ENCODE measurements at regions not wholly inside any gene's neighbourhood (a gene's known extent, or its start where the extent isn't known, plus 50 kb on each side); places are given as distances from the start of the nearest gene placed in this dataset.

DNA sequence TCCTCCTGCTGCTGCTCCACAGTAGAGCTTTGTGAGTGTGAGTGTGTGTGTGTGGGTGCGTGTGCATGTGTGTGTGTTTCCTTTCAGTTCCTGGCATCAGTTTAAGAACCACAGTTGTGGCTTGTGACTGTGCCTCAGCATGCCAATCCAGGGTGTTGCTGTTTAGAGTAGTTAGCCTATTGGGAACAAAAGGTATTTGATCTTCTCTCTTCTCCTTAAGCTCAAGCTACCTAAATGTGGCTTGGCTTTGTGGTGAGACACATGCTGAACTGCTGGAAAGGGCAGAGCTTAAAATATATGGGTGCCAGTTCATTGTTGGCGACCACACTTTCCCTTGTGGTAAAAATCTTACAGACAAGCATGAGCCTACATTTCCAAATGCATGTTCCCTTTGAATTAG, 116.6 kb upstream of the BNC2 start:
- no peak for TF ChIP-seq ZNF114 (CRISPR knock-in tag; IDR thresholded peaks at IDR 0.05)
- no peak for TF ChIP-seq EZH2phosphoT487 (IDR thresholded peaks at IDR 0.05; ENCODE audit: unreplicated experiment)
- TF ChIP-seq EZH2 (IDR thresholded peaks at IDR 0.05; ENCODE audit: low read depth, unreplicated experiment) = no peak
- TF ChIP-seq STAT1 (IDR thresholded peaks at IDR 0.05; ENCODE audit: unreplicated experiment) = no peak
- no peak for TF ChIP-seq REST (IDR thresholded peaks at IDR 0.05; ENCODE audit: unreplicated experiment)
- no peak for TF ChIP-seq POLR2AphosphoS5 (IDR thresholded peaks at IDR 0.05; ENCODE audit: low read depth)
- TF ChIP-seq CTCF (conservative IDR thresholded peaks at IDR 0.05; ENCODE audit: low read depth in 2 of 2) = no peak
- no peak for TF ChIP-seq CREB1 (CRISPR knock-in tag; IDR thresholded peaks at IDR 0.05; ENCODE audit: low read depth)
- TF ChIP-seq JUNB (IDR thresholded peaks at IDR 0.05; ENCODE audit: unreplicated experiment) = no peak
- no peak for TF ChIP-seq ETS1 (IDR thresholded peaks at IDR 0.05)
- Histone ChIP-seq H3K36me3 (ENCODE audit: insufficient read depth) (no peaks in the 10 kb centered on the region), H3F3A (replicated peaks; ENCODE audit: low read depth) (no peaks in the 10 kb centered on the region), H3K4me1 (ENCODE audit: insufficient read depth) (peaks cover 9% of the 10 kb centered on the region), H3K4me2 (no peak overlapping the region), H4K20me1 (replicated peaks; ENCODE audit: insufficient read depth) (no peaks in the 10 kb centered on the region), H2AFZ (no peak overlapping the region; the same call in 1 of the 2 replicates), H3K9me2 (ENCODE audit: insufficient read depth) (no peaks in the 10 kb centered on the region), H3K79me2 (replicated peaks; ENCODE audit: insufficient read depth) (no peaks in the 10 kb centered on the region), H3K27me3 (ENCODE audit: insufficient read depth) (no peaks in the 10 kb centered on the region), H3K27ac (ENCODE audit: low read depth) (no peak overlapping the region), H3K4me3 (no peak overlapping the region)
- Mint-ChIP-seq H3K9me3 (no peaks in the 10 kb centered on the region), H3K4me1 (peaks cover 25% of the 10 kb centered on the region), H3K27ac (no peak overlapping the region), H3K27me3 (ENCODE audit: insufficient read depth, low read depth, poor library complexity) (peaks cover 6% of the 10 kb centered on the region), H3K36me3 (ENCODE audit: low read depth) (no peaks in the 10 kb centered on the region), H3K4me3 (no peak overlapping the region)
- DNase-seq (ENCODE audit: low spot score) (no peak), ATAC-seq (no peak)

- Histone ChIP-seq H3K36me3 (ENCODE audit: insufficient read depth) (no peaks in the 10 kb centered on the region), H3K4me3 (no peak overlapping the region), H3K9me2 (ENCODE audit: insufficient read depth) (no peaks in the 10 kb centered on the region), H2AFZ (no peak overlapping the region), H3K79me2 (replicated peaks; ENCODE audit: insufficient read depth) (no peaks in the 10 kb centered on the region), H3F3A (replicated peaks; ENCODE audit: low read depth) (no peaks in the 10 kb centered on the region), H3K4me1 (ENCODE audit: insufficient read depth) (peaks cover 9% of the 10 kb centered on the region), H3K27ac (ENCODE audit: low read depth) (no peak overlapping the region), H3K4me2 (no peak overlapping the region), H3K27me3 (ENCODE audit: insufficient read depth) (no peaks in the 10 kb centered on the region), H4K20me1 (replicated peaks; ENCODE audit: insufficient read depth) (no peaks in the 10 kb centered on the region)
- Mint-ChIP-seq H3K36me3 (ENCODE audit: low read depth) (no peaks in the 10 kb centered on the region), H3K4me1 (peaks cover 25% of the 10 kb centered on the region), H3K9me3 (no peaks in the 10 kb centered on the region), H3K27ac (no peak overlapping the region), H3K27me3 (ENCODE audit: insufficient read depth, low read depth, poor library complexity) (peaks cover 6% of the 10 kb centered on the region), H3K4me3 (no peak overlapping the region)
- no peak for ATAC-seq
- no peak for DNase-seq (ENCODE audit: low spot score)
- TF ChIP-seq, protein P1, sequence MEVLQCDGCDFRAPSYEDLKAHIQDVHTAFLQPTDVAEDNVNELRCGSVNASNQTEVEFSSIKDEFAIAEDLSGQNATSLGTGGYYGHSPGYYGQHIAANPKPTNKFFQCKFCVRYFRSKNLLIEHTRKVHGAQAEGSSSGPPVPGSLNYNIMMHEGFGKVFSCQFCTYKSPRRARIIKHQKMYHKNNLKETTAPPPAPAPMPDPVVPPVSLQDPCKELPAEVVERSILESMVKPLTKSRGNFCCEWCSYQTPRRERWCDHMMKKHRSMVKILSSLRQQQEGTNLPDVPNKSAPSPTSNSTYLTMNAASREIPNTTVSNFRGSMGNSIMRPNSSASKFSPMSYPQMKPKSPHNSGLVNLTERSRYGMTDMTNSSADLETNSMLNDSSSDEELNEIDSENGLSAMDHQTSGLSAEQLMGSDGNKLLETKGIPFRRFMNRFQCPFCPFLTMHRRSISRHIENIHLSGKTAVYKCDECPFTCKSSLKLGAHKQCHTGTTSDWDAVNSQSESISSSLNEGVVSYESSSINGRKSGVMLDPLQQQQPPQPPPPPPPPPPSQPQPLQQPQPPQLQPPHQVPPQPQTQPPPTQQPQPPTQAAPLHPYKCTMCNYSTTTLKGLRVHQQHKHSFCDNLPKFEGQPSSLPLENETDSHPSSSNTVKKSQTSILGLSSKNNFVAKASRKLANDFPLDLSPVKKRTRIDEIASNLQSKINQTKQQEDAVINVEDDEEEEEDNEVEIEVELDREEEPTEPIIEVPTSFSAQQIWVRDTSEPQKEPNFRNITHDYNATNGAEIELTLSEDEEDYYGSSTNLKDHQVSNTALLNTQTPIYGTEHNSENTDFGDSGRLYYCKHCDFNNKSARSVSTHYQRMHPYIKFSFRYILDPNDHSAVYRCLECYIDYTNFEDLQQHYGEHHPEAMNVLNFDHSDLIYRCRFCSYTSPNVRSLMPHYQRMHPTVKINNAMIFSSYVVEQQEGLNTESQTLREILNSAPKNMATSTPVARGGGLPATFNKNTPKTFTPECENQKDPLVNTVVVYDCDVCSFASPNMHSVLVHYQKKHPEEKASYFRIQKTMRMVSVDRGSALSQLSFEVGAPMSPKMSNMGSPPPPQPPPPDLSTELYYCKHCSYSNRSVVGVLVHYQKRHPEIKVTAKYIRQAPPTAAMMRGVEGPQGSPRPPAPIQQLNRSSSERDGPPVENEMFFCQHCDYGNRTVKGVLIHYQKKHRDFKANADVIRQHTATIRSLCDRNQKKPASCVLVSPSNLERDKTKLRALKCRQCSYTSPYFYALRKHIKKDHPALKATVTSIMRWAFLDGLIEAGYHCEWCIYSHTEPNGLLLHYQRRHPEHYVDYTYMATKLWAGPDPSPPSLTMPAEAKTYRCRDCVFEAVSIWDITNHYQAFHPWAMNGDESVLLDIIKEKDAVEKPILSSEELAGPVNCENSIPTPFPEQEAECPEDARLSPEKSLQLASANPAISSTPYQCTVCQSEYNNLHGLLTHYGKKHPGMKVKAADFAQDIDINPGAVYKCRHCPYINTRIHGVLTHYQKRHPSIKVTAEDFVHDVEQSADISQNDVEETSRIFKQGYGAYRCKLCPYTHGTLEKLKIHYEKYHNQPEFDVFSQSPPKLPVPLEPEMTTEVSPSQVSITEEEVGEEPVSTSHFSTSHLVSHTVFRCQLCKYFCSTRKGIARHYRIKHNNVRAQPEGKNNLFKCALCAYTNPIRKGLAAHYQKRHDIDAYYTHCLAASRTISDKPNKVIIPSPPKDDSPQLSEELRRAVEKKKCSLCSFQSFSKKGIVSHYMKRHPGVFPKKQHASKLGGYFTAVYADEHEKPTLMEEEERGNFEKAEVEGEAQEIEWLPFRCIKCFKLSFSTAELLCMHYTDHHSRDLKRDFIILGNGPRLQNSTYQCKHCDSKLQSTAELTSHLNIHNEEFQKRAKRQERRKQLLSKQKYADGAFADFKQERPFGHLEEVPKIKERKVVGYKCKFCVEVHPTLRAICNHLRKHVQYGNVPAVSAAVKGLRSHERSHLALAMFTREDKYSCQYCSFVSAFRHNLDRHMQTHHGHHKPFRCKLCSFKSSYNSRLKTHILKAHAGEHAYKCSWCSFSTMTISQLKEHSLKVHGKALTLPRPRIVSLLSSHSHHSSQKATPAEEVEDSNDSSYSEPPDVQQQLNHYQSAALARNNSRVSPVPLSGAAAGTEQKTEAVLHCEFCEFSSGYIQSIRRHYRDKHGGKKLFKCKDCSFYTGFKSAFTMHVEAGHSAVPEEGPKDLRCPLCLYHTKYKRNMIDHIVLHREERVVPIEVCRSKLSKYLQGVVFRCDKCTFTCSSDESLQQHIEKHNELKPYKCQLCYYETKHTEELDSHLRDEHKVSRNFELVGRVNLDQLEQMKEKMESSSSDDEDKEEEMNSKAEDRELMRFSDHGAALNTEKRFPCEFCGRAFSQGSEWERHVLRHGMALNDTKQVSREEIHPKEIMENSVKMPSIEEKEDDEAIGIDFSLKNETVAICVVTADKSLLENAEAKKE (CRISPR knock-in tag; IDR thresholded peaks at IDR 0.05) = no peak
- no peak for TF ChIP-seq JUNB (IDR thresholded peaks at IDR 0.05; ENCODE audit: unreplicated experiment)
Measured at GRCh38 chr9:16986556-16986955, 116.1 kb upstream of the BNC2 start.
